Trophoblast cell (in vitro differentiated cells and primary cell): ENCODE measurements at regions not wholly inside any gene's neighbourhood (a gene's known extent, or its start where the extent isn't known, plus 50 kb on each side); places are given as distances from the start of the nearest gene placed in this dataset.

ENCODE experiments used
- DNase-seq, 2 donors: peaks; one replicate each; pipeline ENCODE4 v3.0.0-alpha.2; 2016
- H2AFZ ChIP-seq: 2 replicates; pipeline ENCODE4 v1.6.1; 2013; ENCODE audit warnings: low read length, moderate library complexity, mild to moderate bottlenecking; ENCODE audit not compliant: insufficient read depth, poor library complexity
- H2AK5ac ChIP-seq: 2 replicates; pipeline ENCODE4 v1.6.1; 2013; ENCODE audit warnings: mild to moderate bottlenecking, low read length
- H2BK120ac ChIP-seq: 2 replicates; pipeline ENCODE4 v1.6.1; 2013; ENCODE audit warnings: low read length, mild to moderate bottlenecking, moderate library complexity; ENCODE audit not compliant: insufficient read depth, poor library complexity
- H2BK12ac ChIP-seq: 2 replicates; pipeline ENCODE4 v1.6.1; 2013; ENCODE audit warnings: mild to moderate bottlenecking, low read length, moderate library complexity
- H2BK5ac ChIP-seq: 2 replicates; pipeline ENCODE4 v1.6.1; 2013; ENCODE audit warnings: low read length, low read depth, moderate library complexity, mild to moderate bottlenecking; ENCODE audit not compliant: poor library complexity
- H3K14ac ChIP-seq: 2 replicates; pipeline ENCODE4 v1.6.1; 2013; ENCODE audit warnings: mild to moderate bottlenecking, low read length
- H3K18ac ChIP-seq: 2 replicates; pipeline ENCODE4 v1.6.1; 2013; ENCODE audit warnings: mild to moderate bottlenecking, low read length
- H3K23ac ChIP-seq: 2 replicates; pipeline ENCODE4 v1.6.1; 2013; ENCODE audit warnings: low read length
- H3K27ac ChIP-seq: 2 replicates; pipeline ENCODE4 v1.5.1; 2013; ENCODE audit warnings: low read depth, mild to moderate bottlenecking, inconsistent platforms, low read length, moderate library complexity
- H3K27me3 ChIP-seq: 2 replicates; pipeline ENCODE4 v1.6.1; 2013; ENCODE audit warnings: inconsistent platforms, mild to moderate bottlenecking, low read length, moderate library complexity; ENCODE audit not compliant: insufficient read depth
- H3K36me3 ChIP-seq, 2 experiments: 1 replicate in 1 of 2; 2 replicates in 1 of 2; pipeline ENCODE4 v1.6.1; 2013; ENCODE audit warnings: low read length in 2 of 2, mild to moderate bottlenecking in 2 of 2, moderate library complexity in 1 of 2; ENCODE audit not compliant: insufficient read depth in 2 of 2, control insufficient read depth in 1 of 2
- H3K4ac ChIP-seq: 2 replicates; pipeline ENCODE4 v1.6.1; 2013; ENCODE audit warnings: low read depth, mild to moderate bottlenecking, low read length, moderate library complexity
- H3K4me1 ChIP-seq, 2 experiments: 1 replicate in 1 of 2; 2 replicates in 1 of 2; pipeline ENCODE4 v1.6.1; 2013; ENCODE audit warnings: low read length in 2 of 2, mild to moderate bottlenecking in 2 of 2, moderate library complexity in 1 of 2; ENCODE audit not compliant: insufficient read depth in 2 of 2, control insufficient read depth in 1 of 2
- H3K4me2 ChIP-seq: 2 replicates; pipeline ENCODE4 v1.6.1; 2013; ENCODE audit warnings: inconsistent platforms, mild to moderate bottlenecking, low read length, moderate library complexity
- H3K4me3 ChIP-seq: 2 replicates; pipeline ENCODE4 v1.5.1; 2013; ENCODE audit warnings: mild to moderate bottlenecking, low read depth, low read length, inconsistent platforms
- H3K79me1 ChIP-seq: one replicate; pipeline ENCODE4 v1.6.1; 2013; ENCODE audit warnings: low read length
- H3K79me2 ChIP-seq: 2 replicates; pipeline ENCODE4 v1.6.1; 2013; ENCODE audit warnings: low read length, mild to moderate bottlenecking; ENCODE audit not compliant: control insufficient read depth, insufficient read depth, poor library complexity
- H3K9ac ChIP-seq: 2 replicates; pipeline ENCODE4 v1.6.1; 2013; ENCODE audit warnings: mild to moderate bottlenecking, low read length
- H3K9me3 ChIP-seq: 2 replicates; pipeline ENCODE4 v1.6.1; 2013; ENCODE audit warnings: low read depth, mild to moderate bottlenecking, control low read depth, inconsistent platforms, low read length; ENCODE audit not compliant: insufficient read depth
- H4K12ac ChIP-seq: 2 replicates; pipeline ENCODE4 v1.6.1; 2013; ENCODE audit warnings: low read depth, mild to moderate bottlenecking, low read length, moderate library complexity
- H4K8ac ChIP-seq: 2 replicates; pipeline ENCODE4 v1.6.1; 2013; ENCODE audit warnings: low read depth, mild to moderate bottlenecking, low read length, moderate library complexity
- H4K91ac ChIP-seq: one replicate; pipeline ENCODE4 v1.6.1; 2013; ENCODE audit warnings: low read depth, mild to moderate bottlenecking, low read length, moderate library complexity
- WGBS: extraction: QIAGEN DNeasy Blood & Tissue Kit; methylation state at CpG from one replicate; pipeline ENCODE4 v1.1.7; 2013; ENCODE audit warnings: missing lambda C conversion rate; ENCODE audit not compliant: insufficient read length, insufficient coverage; ENCODE audit errors: extremely low coverage; 5-methylcytosine and 5-hydroxymethylcytosine counted together

- H3K27ac ChIP-seq: no peak overlapping the region
- no peak overlapping the region for H3K9ac ChIP-seq
- no peaks in the 10 kb centered on the region for H3K79me1 ChIP-seq
- no peak overlapping the region for H3K18ac ChIP-seq
- no peak for DNase-seq
- no peak overlapping the region for H4K12ac ChIP-seq
- no peak overlapping the region for H4K8ac ChIP-seq
- H2BK120ac ChIP-seq: no peak overlapping the region
- H2AK5ac ChIP-seq: no peak overlapping the region
- no peak overlapping the region for H2BK5ac ChIP-seq
- no peak overlapping the region for H3K23ac ChIP-seq
- no peaks in the 10 kb centered on the region for H3K27me3 ChIP-seq
- H2AFZ ChIP-seq: no peak overlapping the region
- no peak overlapping the region for H4K91ac ChIP-seq
- H3K4me1 ChIP-seq: no peaks in the 10 kb centered on the region
- H3K36me3 ChIP-seq: no peaks in the 10 kb centered on the region
- H3K4ac ChIP-seq: no peak overlapping the region
- WGBS: no CpG with 5 or more reads among the region's 3 CpGs
- H3K14ac ChIP-seq: no peak overlapping the region
- H3K4me3 ChIP-seq: no peak overlapping the region
- H3K4me2 ChIP-seq: no peak overlapping the region
- H3K79me2 ChIP-seq: no peaks in the 10 kb centered on the region
- no peak overlapping the region for H2BK12ac ChIP-seq
- H3K9me3 ChIP-seq: peaks cover 6% of the 10 kb centered on the region
These were observed 393.3 kb downstream of the C6orf118 start for GRCh38 chr6:164916087-164916486.

- Histone ChIP-seq H3K79me2 (no peaks in the 10 kb centered on the region), H3K18ac (no peak overlapping the region), H3K36me3 (no peaks in the 10 kb centered on the region), H3K23ac (no peak overlapping the region), H2BK12ac (no peak overlapping the region), H2BK5ac (no peak overlapping the region), H3K14ac (no peak overlapping the region), H3K79me1 (no peaks in the 10 kb centered on the region), H2BK120ac (no peak overlapping the region), H2AK5ac (no peak overlapping the region), H4K8ac (no peak overlapping the region), H3K27ac (no peak overlapping the region), H3K4me2 (no peak overlapping the region), H4K12ac (no peak overlapping the region), H3K9ac (no peak overlapping the region), H4K91ac (no peak overlapping the region), H3K9me3 (peaks cover 2% of the 10 kb centered on the region), H3K4me3 (no peak overlapping the region), H3K4ac (no peak overlapping the region), H3K27me3 (no peaks in the 10 kb centered on the region), H3K4me1 (no peaks in the 10 kb centered on the region), H2AFZ (no peak overlapping the region)
- no CpG with 5 or more reads among the region's 6 CpGs for WGBS
- DNase-seq: no peak
These were observed 397.4 kb downstream of the C6orf118 start for GRCh38 chr6:164911873-164912580.

DNA sequence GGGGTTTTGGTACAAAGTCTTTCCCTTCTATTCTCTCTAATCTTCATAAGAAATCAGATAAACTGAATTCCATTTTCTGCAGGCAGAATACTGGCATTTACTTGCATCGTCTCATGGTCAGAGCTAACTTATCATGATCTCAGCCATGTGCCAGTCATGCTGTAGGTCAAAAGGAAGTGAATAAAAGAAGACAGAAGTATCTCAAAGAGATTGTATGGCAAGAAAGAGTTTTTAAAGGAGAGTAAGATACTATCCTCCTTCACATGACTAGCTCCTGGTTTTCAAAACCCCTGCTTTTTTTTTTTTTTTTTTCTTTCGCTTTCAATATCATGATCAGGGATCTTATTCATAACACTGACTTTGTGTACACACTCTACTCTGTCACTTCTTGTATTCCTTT is 398.3 kb downstream of the C6orf118 start:
- H4K91ac ChIP-seq: no peak overlapping the region
- H3K9me3 ChIP-seq: peaks cover 2% of the 10 kb centered on the region
- H2AFZ ChIP-seq: no peak overlapping the region
- WGBS: no CpG with 5 or more reads among the region's 2 CpGs
- no peak overlapping the region for H3K9ac ChIP-seq
- no peak overlapping the region for H4K12ac ChIP-seq
- no peak overlapping the region for H2BK120ac ChIP-seq
- no peaks in the 10 kb centered on the region for H3K36me3 ChIP-seq
- H3K23ac ChIP-seq: no peak overlapping the region
- H3K4me3 ChIP-seq: no peak overlapping the region
- no peak overlapping the region for H3K14ac ChIP-seq
- H3K4me2 ChIP-seq: no peak overlapping the region
- H3K79me2 ChIP-seq: no peaks in the 10 kb centered on the region
- DNase-seq: no peak
- H3K18ac ChIP-seq: no peak overlapping the region
- H4K8ac ChIP-seq: no peak overlapping the region
- H2BK5ac ChIP-seq: no peak overlapping the region
- no peaks in the 10 kb centered on the region for H3K4me1 ChIP-seq
- H3K27me3 ChIP-seq: no peaks in the 10 kb centered on the region
- no peak overlapping the region for H3K27ac ChIP-seq
- no peak overlapping the region for H2AK5ac ChIP-seq
- H2BK12ac ChIP-seq: no peak overlapping the region
- H3K79me1 ChIP-seq: no peaks in the 10 kb centered on the region
- no peak overlapping the region for H3K4ac ChIP-seq

GRCh38 chr6:164906766-164907165 is 402.6 kb downstream of the C6orf118 start:
- DNase-seq: no peak

More at GRCh38 chr6:164906766-164907165, 402.6 kb downstream of the C6orf118 start:
- Histone ChIP-seq H3K23ac (no peak overlapping the region), H2BK12ac (no peak overlapping the region), H3K27me3 (no peaks in the 10 kb centered on the region), H3K36me3 (no peaks in the 10 kb centered on the region), H3K9ac (no peak overlapping the region), H4K8ac (no peak overlapping the region), H3K18ac (no peak overlapping the region), H3K4me2 (no peak overlapping the region), H3K9me3 (no peaks in the 10 kb centered on the region), H3K4me1 (no peaks in the 10 kb centered on the region), H3K4me3 (no peak overlapping the region), H3K79me2 (no peaks in the 10 kb centered on the region), H2AFZ (no peak overlapping the region), H3K27ac (no peak overlapping the region), H2BK5ac (no peak overlapping the region), H3K79me1 (no peaks in the 10 kb centered on the region), H2BK120ac (no peak overlapping the region), H3K4ac (no peak overlapping the region), H3K14ac (no peak overlapping the region), H4K91ac (no peak overlapping the region), H4K12ac (no peak overlapping the region), H2AK5ac (no peak overlapping the region)
